HEK293T (cell line): ENCODE measurements at regions not wholly inside any gene's neighbourhood (a gene's known extent, or its start where the extent isn't known, plus 50 kb on each side); places are given as distances from the start of the nearest gene placed in this dataset.

ENCODE experiments used
- BHLHE40 ChIP-seq: fragments of 450-650 bp; IDR thresholded peaks from 2 replicates; pipeline ENCODE4 v1.6.1; 2016; ENCODE audit warnings: mild to moderate bottlenecking, moderate library complexity, borderline replicate concordance
- ELF4 ChIP-seq: fragments of 450-650 bp; IDR thresholded peaks from 2 replicates; pipeline ENCODE4 v1.6.1; 2017; ENCODE audit warnings: antibody characterized with exemption
- FOXA1 ChIP-seq: fragments of 450-650 bp; IDR thresholded peaks from 2 replicates; pipeline ENCODE4 v1.6.1; 2016; ENCODE audit warnings: mild to moderate bottlenecking
- FOXK2 ChIP-seq: fragments of 450-650 bp; IDR thresholded peaks from 2 replicates; pipeline ENCODE4 v1.6.1; 2016; ENCODE audit warnings: mild to moderate bottlenecking
- L3MBTL2 ChIP-seq: fragments of 450-650 bp; conservative IDR thresholded peaks from 2 replicates; pipeline ENCODE4 v1.6.1; 2016; ENCODE audit warnings: mild to moderate bottlenecking
- LEF1 ChIP-seq: fragments of 450-650 bp; IDR thresholded peaks from 2 replicates; pipeline ENCODE4 v1.6.1; 2017; ENCODE audit warnings: mild to moderate bottlenecking, borderline replicate concordance
- SUZ12 ChIP-seq: fragments of 450-650 bp; IDR thresholded peaks from 2 replicates; pipeline ENCODE4 v1.6.1; 2016; ENCODE audit warnings: mild to moderate bottlenecking
- TARDBP ChIP-seq: fragments of 450-650 bp; IDR thresholded peaks from 2 replicates; pipeline ENCODE4 v1.6.1; 2016
- TF ChIP-seq, protein P1 (sequence below): fragments of 450-650 bp; IDR thresholded peaks from 2 replicates; pipeline ENCODE4 v1.6.1; 2016

DNA sequence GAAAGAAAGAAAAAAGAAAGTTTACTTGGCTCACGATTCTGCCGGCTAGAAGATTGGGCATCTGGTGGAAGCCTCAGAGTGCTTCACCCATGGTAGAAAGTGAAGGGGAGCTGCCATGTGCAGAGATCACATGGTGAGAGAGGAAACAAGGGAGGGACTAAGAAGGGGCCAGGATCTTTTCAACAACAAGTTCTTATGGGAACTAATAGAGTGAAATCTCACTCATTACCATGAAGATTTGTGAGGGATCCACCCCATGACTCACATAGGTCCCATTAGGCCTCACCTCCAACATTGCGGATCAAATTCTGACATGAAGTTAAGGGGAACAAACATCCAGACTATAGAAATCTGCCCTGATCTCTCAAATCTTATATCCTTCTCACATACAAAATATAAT, 61.3 kb upstream of the UGT8 start:
- TF ChIP-seq LEF1, result no peak
- TF ChIP-seq FOXK2, result no peak
- TF ChIP-seq BHLHE40, result no peak
- TF ChIP-seq, protein P1, sequence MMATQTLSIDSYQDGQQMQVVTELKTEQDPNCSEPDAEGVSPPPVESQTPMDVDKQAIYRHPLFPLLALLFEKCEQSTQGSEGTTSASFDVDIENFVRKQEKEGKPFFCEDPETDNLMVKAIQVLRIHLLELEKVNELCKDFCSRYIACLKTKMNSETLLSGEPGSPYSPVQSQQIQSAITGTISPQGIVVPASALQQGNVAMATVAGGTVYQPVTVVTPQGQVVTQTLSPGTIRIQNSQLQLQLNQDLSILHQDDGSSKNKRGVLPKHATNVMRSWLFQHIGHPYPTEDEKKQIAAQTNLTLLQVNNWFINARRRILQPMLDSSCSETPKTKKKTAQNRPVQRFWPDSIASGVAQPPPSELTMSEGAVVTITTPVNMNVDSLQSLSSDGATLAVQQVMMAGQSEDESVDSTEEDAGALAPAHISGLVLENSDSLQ, result no peak
- no peak for TF ChIP-seq ELF4
- TF ChIP-seq TARDBP, result no peak
- no peak for TF ChIP-seq L3MBTL2
- TF ChIP-seq SUZ12, result no peak
- TF ChIP-seq FOXA1, result no peak
